GM12801 (cell line): ENCODE measurements at regions not wholly inside any gene's neighbourhood (a gene's known extent, or its start where the extent isn't known, plus 50 kb on each side); places are given as distances from the start of the nearest gene placed in this dataset.

ENCODE experiments used
- TF ChIP-seq, protein P1 (sequence below): IDR thresholded peaks from one replicate; pipeline ENCODE4 v1.5.1; 2011; ENCODE audit warnings: control low read depth; ENCODE audit not compliant: insufficient read length; ENCODE audit errors: extremely low read depth

DNA sequence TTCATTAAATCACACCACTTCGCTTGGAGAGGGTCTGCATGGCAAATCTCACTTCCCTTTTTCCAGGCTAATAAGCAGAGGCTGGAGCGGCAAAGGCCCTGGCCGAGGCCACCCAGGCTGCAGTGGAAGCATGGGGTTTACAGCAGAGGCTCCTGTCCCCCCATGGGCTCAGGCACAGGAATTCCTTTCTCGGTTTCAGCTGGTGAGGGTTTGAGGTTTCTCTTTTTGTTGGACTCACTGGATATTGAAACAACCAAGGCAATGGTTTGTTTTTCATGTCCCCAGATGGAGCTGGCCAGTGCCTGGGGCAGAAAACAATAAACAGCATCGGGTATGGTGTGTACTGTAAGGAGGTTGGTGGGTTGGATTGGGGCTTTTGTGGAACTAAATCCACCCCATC, 175.6 kb upstream of the RASGRP1 start:
- TF ChIP-seq, protein P1, sequence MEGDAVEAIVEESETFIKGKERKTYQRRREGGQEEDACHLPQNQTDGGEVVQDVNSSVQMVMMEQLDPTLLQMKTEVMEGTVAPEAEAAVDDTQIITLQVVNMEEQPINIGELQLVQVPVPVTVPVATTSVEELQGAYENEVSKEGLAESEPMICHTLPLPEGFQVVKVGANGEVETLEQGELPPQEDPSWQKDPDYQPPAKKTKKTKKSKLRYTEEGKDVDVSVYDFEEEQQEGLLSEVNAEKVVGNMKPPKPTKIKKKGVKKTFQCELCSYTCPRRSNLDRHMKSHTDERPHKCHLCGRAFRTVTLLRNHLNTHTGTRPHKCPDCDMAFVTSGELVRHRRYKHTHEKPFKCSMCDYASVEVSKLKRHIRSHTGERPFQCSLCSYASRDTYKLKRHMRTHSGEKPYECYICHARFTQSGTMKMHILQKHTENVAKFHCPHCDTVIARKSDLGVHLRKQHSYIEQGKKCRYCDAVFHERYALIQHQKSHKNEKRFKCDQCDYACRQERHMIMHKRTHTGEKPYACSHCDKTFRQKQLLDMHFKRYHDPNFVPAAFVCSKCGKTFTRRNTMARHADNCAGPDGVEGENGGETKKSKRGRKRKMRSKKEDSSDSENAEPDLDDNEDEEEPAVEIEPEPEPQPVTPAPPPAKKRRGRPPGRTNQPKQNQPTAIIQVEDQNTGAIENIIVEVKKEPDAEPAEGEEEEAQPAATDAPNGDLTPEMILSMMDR: no peak

DNA sequence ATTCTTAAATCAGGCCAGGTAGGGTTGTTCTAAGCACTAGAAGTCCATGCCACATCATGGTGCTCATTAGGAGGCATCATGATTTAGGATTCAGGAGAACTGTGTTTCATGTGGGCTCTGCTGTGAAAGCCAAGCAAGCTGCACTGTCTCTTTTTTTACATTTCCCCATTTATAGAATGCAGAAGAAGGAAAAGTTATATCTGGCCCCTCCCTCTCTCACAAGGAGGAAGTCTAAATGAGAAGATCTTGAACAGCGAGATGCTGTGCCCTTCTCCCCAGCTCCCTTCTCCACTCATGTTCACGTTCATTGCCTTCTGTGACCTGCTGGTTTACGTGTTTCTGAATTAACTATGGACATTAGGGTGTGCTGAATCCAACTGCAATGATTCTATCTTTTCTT, 178.5 kb upstream of the RASGRP1 start:
- TF ChIP-seq, protein P1: no peak

DNA sequence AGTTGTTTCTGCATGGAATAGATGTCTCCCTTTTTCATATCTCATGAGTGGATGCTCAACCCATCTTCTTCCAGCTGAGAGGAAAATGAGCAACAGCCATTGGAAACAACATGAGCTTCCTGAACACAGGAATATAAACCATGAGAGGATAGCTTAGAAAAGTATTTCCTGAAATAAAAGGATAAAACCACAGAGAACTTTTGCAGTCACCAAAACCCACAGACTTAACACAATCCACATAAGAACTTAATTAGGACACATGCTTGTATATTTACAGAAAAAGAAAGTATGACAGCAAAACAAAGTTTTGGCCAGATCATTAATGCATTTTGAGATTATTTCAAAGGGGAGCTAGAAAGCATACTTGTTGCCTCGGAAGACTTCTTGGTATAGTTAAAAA, 180.5 kb upstream of the RASGRP1 start:
- TF ChIP-seq, protein P1: no peak

DNA sequence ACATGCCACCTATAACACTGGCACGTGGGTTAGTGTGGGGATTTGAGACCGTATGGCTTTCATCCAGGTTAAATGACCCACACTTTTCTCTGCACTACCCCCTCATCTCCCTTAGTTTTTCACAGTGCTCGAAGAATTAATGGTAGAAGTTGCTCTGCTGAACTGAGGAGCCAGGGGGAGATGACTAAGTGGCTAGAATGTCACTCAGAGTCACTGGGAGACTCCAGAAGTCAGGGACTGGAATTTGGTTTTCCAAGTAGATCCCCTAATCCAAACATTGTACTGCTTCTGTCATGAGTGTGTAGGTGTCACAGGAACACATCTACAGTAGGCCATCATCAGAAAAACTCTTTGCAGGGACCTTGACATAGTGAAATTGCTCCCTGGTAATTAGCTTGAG, 181.0 kb upstream of the RASGRP1 start:
- TF ChIP-seq, protein P1: no peak

DNA sequence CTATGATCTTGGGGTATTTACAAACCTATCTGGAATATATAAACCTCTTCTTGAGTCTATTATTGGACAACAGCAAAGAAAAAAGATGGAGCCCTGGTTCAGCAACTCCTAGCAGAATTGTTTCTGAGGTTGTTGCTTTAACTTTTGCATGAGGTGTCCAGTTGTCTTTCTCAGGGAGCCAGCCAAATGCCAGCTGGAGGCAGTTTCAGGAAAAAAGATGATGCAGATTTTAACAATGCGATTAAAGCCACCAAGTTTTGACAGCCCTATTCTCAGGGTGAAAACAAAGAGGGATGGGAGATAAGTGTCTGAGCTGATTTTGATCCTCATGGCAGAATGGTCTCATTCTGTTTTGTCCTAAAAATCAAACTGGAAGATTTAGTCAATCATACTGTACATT, 181.6 kb upstream of the RASGRP1 start:
- TF ChIP-seq, protein P1: no peak

DNA sequence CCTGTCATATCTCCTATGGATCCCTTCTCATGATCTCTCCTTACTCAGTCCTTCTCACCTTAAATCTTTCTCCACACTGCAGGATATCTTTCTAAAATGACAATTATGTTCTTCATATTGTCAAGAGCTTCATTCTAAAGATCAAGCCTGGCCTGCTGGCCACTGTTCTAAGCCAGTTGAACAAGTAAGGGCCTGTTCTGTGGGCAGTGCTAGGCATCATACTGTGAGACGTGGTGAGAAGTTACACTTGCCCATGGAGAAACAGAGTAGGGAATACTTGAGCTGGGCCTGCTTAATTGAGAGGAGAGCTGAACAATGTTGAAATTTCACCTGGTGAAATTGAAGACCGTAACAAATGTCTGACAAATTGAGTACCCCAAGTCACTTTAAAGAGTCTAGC, 184.1 kb upstream of the RASGRP1 start:
- TF ChIP-seq, protein P1: no peak

DNA sequence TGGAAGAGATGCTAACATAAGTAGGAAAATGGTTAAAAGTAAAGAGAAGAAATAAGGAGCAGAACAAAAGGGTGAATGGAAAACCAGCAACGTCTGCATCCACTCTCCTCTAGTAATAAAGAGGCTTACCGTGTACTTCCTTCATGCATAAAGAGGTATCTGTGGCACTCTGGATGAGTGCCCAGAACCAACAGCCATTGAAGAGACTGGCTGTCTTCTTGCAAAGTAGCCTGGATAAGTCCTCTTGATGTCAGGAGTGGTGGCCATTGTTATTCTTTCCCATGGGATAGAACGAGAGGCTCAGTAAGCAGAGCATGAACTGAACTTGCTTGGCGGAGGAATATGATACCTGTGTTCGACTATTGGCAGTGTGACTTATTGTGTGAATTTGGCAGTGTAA, 186.2 kb upstream of the RASGRP1 start:
- TF ChIP-seq, protein P1: no peak

DNA sequence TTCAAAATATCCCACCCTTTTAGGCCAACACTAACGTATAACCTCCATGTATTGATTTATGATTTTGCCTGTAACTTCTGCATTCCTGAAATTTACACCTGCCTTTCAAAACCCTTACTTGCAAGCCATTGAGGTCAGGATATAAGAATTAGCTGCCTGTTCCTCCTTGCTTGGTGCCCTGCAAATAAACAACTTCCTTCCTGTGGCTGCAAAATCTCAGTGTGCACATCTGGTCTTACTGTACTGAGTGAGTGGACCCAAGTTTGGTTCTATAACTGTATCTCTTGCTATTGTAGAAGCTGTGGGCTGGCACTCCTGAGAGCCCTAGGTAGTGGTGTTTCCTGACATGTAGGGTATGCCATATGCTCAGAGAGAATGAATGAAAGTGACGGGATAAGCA, 191.1 kb upstream of the RASGRP1 start:
- TF ChIP-seq, protein P1: no peak
